A204.1 (cell line): ENCODE measurements at regions not wholly inside any gene's neighbourhood (a gene's known extent, or its start where the extent isn't known, plus 50 kb on each side); places are given as distances from the start of the nearest gene placed in this dataset.
"Not testable (repeated sequence)": the region's sequence is repeated elsewhere in the genome, so short reads cannot be mapped to it uniquely, and the experiment has no call there.

Source experiments
- FAIRE-seq: peaks from 2 replicates; lab custom pipeline; 2012; peaks lifted over from hg19 to GRCh38; lab: Jason Lieb, UNC

- not testable (repeated sequence) for FAIRE-seq
Measured at GRCh38 chr14:52122163-52122562, 53.3 kb upstream of the NID2 start.

GRCh38 chr14:52121441-52121840, 52.6 kb upstream of the NID2 start:
- FAIRE-seq: no peak

GRCh38 chr14:52119030-52119429, 50.2 kb upstream of the NID2 start:
- FAIRE-seq: no peak
